AML-193 (cell line): ENCODE measurements at regions not wholly inside any gene's neighbourhood (a gene's known extent, or its start where the extent isn't known, plus 50 kb on each side); places are given as distances from the start of the nearest gene placed in this dataset.
A peak's percentile ranks its signal among the peaks of the same experiment; 100 is the strongest.

Experiments
- DNase-seq, 2 experiments: peaks; one replicate each; lab custom pipeline; 2025; lab: John Stamatoyannopoulos, UW

GRCh38 chr7:50209461-50210135 lies 94.9 kb upstream of the IKZF1 start:
- no peak for DNase-seq

GRCh38 chr7:50208378-50208982 lies 96.0 kb upstream of the IKZF1 start:
- no peak for DNase-seq

GRCh38 chr7:50207686-50208255 lies 96.7 kb upstream of the IKZF1 start:
- DNase-seq, result no peak

GRCh38 chr7:50207251-50207564 lies 97.3 kb upstream of the IKZF1 start:
- no peak for DNase-seq

GRCh38 chr7:50206453-50207250 lies 97.9 kb upstream of the IKZF1 start:
- DNase-seq, result peak; percentile 55 to 58

- no peak for DNase-seq
These were observed 99.5 kb upstream of the IKZF1 start for GRCh38 chr7:50205011-50205410.

- DNase-seq, result no peak
These were observed 99.9 kb upstream of the IKZF1 start for GRCh38 chr7:50204581-50204980.

- DNase-seq, result no peak
These were observed 101.0 kb upstream of the IKZF1 start for GRCh38 chr7:50203521-50203920.

- no peak for DNase-seq
These were observed 102.4 kb upstream of the IKZF1 start for GRCh38 chr7:50202052-50202555.

- no peak for DNase-seq
These were observed 104.7 kb upstream of the IKZF1 start for GRCh38 chr7:50199824-50200223.

- no peak for DNase-seq
These were observed 104.5 kb upstream of the ZPBP start for GRCh38 chr7:50197549-50197948.

GRCh38 chr7:50196719-50197118 lies 103.7 kb upstream of the ZPBP start:
- DNase-seq, result no peak

- DNase-seq, result no peak
These were observed 97.7 kb upstream of the ZPBP start for GRCh38 chr7:50190776-50191175.

GRCh38 chr7:50189371-50189770 lies 96.3 kb upstream of the ZPBP start:
- no peak for DNase-seq

- no peak for DNase-seq
These were observed 93.1 kb upstream of the ZPBP start for GRCh38 chr7:50185951-50186682.

- DNase-seq, result peak; percentile 80 to 84
These were observed 92.2 kb upstream of the ZPBP start for GRCh38 chr7:50185208-50185607.

GRCh38 chr7:50184271-50184990 lies 91.4 kb upstream of the ZPBP start:
- no peak for DNase-seq

- peak; percentile 66 to 73 for DNase-seq
These were observed 89.7 kb upstream of the ZPBP start for GRCh38 chr7:50182759-50183158.

GRCh38 chr7:50181081-50181480 lies 88.0 kb upstream of the ZPBP start:
- no peak for DNase-seq

- DNase-seq, result no peak
These were observed 85.1 kb upstream of the ZPBP start for GRCh38 chr7:50178166-50178565.

- DNase-seq, result no peak
These were observed 81.9 kb upstream of the ZPBP start for GRCh38 chr7:50174948-50175347.
